ENCODE measurements at regions not wholly inside any gene's neighbourhood (a gene's known extent, or its start where the extent isn't known, plus 50 kb on each side); places are given as distances from the start of the nearest gene placed in this dataset.

DNA sequence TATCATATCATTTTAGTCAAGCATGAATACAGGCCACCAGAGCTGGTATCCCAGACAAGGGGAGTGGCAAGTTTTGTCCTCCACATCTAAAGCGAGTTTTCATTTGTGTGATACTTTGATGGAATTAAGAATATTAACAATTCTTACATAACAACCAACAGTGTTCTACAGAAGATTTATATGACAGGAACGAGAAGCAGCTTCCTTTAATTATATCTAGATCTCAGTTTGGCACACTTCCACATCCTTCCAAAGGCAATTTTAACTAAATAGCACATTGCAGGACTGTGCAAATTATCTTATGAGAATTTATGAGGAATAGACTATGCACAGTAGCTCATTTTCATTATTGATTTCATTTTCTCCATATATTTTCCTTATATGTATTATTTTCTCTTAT, 121.2 kb upstream of the GUCY1A1 start:
- no peak for ATAC-seq
- Histone ChIP-seq H3K27ac (no peak overlapping the region), H3K4me2 (no peak overlapping the region), H3K4me1 (no peaks in the 10 kb centered on the region), H3K9me3 (no peaks in the 10 kb centered on the region), H3K4me3 (no peak overlapping the region)
- FAIRE-seq = no peak
- CTCF ChIA-PET = interaction anchor here (1.1 to 1.4 kb wide), 2 partner anchors 10 to 57 kb away, joined by 3 to 4 read pairs; no protein-coding TSS in a partner anchor
- DNase-seq (ENCODE audit: low read depth in 1 of 2, low spot score in 1 of 2) = no peak
- POLR2A ChIA-PET = no interaction called here
- 17% methylated on average over 2 of the region's 2 CpGs for WGBS (ENCODE audit: missing lambda C conversion rate)
- TF ChIP-seq ZFP36 (IDR thresholded peaks at IDR 0.05; ENCODE audit: borderline replicate concordance, partially characterized antibody) = no peak
- TF ChIP-seq EHF (CRISPR knock-in tag; IDR thresholded peaks at IDR 0.05) = no peak
- no peak for TF ChIP-seq FOSB (CRISPR knock-in tag; IDR thresholded peaks at IDR 0.05)
- TF ChIP-seq, protein P1, sequence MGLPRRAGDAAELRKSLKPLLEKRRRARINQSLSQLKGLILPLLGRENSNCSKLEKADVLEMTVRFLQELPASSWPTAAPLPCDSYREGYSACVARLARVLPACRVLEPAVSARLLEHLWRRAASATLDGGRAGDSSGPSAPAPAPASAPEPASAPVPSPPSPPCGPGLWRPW (IDR thresholded peaks at IDR 0.05) = no peak
- TF ChIP-seq RCOR1 (IDR thresholded peaks at IDR 0.05; ENCODE audit: low read depth, low read length) = no peak
- TF ChIP-seq CEBPB (IDR thresholded peaks at IDR 0.05) = no peak
- no peak for TF ChIP-seq NR3C1 (IDR thresholded peaks at IDR 0.05)
- no peak for TF ChIP-seq RARB (CRISPR knock-in tag; IDR thresholded peaks at IDR 0.05)
- TF ChIP-seq FOSL2 (IDR thresholded peaks at IDR 0.05) = no peak
- no peak for TF ChIP-seq FOSL2 (CRISPR knock-in tag; IDR thresholded peaks at IDR 0.05)
- TF ChIP-seq CBX8 (IDR thresholded peaks at IDR 0.05) = no peak
- TF ChIP-seq MAFK (IDR thresholded peaks at IDR 0.05; ENCODE audit: partially characterized antibody) = no peak
- TF ChIP-seq, protein P2, sequence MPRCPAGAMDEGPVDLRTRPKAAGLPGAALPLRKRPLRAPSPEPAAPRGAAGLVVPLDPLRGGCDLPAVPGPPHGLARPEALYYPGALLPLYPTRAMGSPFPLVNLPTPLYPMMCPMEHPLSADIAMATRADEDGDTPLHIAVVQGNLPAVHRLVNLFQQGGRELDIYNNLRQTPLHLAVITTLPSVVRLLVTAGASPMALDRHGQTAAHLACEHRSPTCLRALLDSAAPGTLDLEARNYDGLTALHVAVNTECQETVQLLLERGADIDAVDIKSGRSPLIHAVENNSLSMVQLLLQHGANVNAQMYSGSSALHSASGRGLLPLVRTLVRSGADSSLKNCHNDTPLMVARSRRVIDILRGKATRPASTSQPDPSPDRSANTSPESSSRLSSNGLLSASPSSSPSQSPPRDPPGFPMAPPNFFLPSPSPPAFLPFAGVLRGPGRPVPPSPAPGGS (IDR thresholded peaks at IDR 0.05) = no peak
- TF ChIP-seq RAD21 (conservative IDR thresholded peaks at IDR 0.05 in 1 of 2, IDR thresholded peaks at IDR 0.05 in 1 of 2) = no peak
- TF ChIP-seq HDAC2 (IDR thresholded peaks at IDR 0.05) = no peak
- no peak for TF ChIP-seq ZC3H11A (IDR thresholded peaks at IDR 0.05)
- TF ChIP-seq BHLHE40 (IDR thresholded peaks at IDR 0.05; ENCODE audit: low read depth, low read length) = no peak

DNA sequence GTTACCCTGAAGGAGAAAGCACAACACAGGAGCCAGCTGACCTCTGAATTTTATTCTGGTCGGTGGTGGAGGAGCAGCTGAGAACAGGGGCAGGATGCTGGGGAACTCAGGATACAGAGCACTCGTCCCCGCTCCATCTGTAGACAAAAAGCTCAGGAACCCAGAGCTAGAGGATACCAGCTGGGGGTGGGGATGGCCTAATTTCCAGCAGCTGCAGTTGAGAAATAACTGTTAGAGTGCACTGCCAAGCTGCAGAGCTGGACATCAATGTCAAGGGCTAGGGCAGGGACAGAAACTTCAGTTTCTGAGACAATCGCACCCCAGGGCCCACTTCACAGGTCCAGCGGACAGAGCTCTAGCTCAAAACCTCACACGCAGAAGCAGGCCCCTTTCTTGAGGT, 122.1 kb upstream of the GUCY1A1 start:
- Histone ChIP-seq H3K9me3 (no peaks in the 10 kb centered on the region), H3K4me2 (no peak overlapping the region), H3K4me3 (no peak overlapping the region), H3K27ac (no peak overlapping the region), H3K4me1 (no peaks in the 10 kb centered on the region)
- 66% methylated on average over 5 of the region's 6 CpGs for WGBS (ENCODE audit: missing lambda C conversion rate)
- no peak for FAIRE-seq
- ChIA-PET CTCF (interaction anchor here (1.1 to 1.4 kb wide), 2 partner anchors 9 to 56 kb away, joined by 3 to 4 read pairs; no protein-coding TSS in a partner anchor), POLR2A (no interaction called here)
- TF ChIP-seq ZFP36 (IDR thresholded peaks at IDR 0.05; ENCODE audit: borderline replicate concordance, partially characterized antibody) = no peak
- TF ChIP-seq PHF8 (IDR thresholded peaks at IDR 0.05; ENCODE audit: borderline replicate concordance, low read depth) = no peak
- TF ChIP-seq HEYL (CRISPR knock-in tag; IDR thresholded peaks at IDR 0.05) = no peak
- TF ChIP-seq, protein P3, sequence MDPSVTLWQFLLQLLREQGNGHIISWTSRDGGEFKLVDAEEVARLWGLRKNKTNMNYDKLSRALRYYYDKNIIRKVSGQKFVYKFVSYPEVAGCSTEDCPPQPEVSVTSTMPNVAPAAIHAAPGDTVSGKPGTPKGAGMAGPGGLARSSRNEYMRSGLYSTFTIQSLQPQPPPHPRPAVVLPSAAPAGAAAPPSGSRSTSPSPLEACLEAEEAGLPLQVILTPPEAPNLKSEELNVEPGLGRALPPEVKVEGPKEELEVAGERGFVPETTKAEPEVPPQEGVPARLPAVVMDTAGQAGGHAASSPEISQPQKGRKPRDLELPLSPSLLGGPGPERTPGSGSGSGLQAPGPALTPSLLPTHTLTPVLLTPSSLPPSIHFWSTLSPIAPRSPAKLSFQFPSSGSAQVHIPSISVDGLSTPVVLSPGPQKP (IDR thresholded peaks at IDR 0.05; ENCODE audit: low read depth, low read length) = no peak
- no peak for TF ChIP-seq CEBPB (IDR thresholded peaks at IDR 0.05)
- TF ChIP-seq JUNB (IDR thresholded peaks at IDR 0.05) = no peak
- no peak for TF ChIP-seq RCOR1 (IDR thresholded peaks at IDR 0.05; ENCODE audit: low read depth, low read length)
- no peak for TF ChIP-seq SMC3 (IDR thresholded peaks at IDR 0.05)
- no peak for TF ChIP-seq RNF2 (IDR thresholded peaks at IDR 0.05; ENCODE audit: borderline replicate concordance, low read depth)
- TF ChIP-seq MAFK (IDR thresholded peaks at IDR 0.05; ENCODE audit: partially characterized antibody) = no peak
- no peak for TF ChIP-seq EP300 (IDR thresholded peaks at IDR 0.05)
- no peak for TF ChIP-seq RFX5 (IDR thresholded peaks at IDR 0.05)
- TF ChIP-seq, protein P4, sequence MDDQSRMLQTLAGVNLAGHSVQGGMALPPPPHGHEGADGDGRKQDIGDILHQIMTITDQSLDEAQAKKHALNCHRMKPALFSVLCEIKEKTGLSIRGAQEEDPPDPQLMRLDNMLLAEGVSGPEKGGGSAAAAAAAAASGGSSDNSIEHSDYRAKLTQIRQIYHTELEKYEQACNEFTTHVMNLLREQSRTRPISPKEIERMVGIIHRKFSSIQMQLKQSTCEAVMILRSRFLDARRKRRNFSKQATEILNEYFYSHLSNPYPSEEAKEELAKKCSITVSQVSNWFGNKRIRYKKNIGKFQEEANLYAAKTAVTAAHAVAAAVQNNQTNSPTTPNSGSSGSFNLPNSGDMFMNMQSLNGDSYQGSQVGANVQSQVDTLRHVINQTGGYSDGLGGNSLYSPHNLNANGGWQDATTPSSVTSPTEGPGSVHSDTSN (IDR thresholded peaks at IDR 0.05) = no peak
- no peak for DNase-seq (ENCODE audit: low read depth in 1 of 2, low spot score in 1 of 2)
- no peak for ATAC-seq

Data from A549 (cell line).